Mesendoderm (in vitro differentiated cells): ENCODE measurements at regions not wholly inside any gene's neighbourhood (a gene's known extent, or its start where the extent isn't known, plus 50 kb on each side); places are given as distances from the start of the nearest gene placed in this dataset.

Experiments
- DNase-seq: peaks from one replicate; pipeline ENCODE4 v3.0.0; 2013
- H2AK5ac ChIP-seq: 2 replicates; pipeline ENCODE4 v1.6.1; 2013; ENCODE audit warnings: low read length, inconsistent platforms
- H2BK120ac ChIP-seq: 2 replicates; pipeline ENCODE4 v1.6.1; 2013; ENCODE audit warnings: low read depth, mild to moderate bottlenecking, low read length, moderate library complexity, mixed read lengths
- H2BK15ac ChIP-seq: replicated peaks from 2 replicates; pipeline ENCODE4 v1.6.1; 2013; ENCODE audit warnings: low read depth, mild to moderate bottlenecking, moderate library complexity
- H2BK5ac ChIP-seq: 2 replicates; pipeline ENCODE4 v1.6.1; 2013; ENCODE audit warnings: low read length, inconsistent platforms
- H3K18ac ChIP-seq: 2 replicates; pipeline ENCODE4 v1.6.1; 2013; ENCODE audit warnings: mild to moderate bottlenecking, low read length, mixed read lengths
- H3K23ac ChIP-seq: one replicate; pipeline ENCODE4 v1.6.1; 2013; ENCODE audit warnings: low read length
- H3K27ac ChIP-seq: 2 replicates; pipeline ENCODE4 v1.5.1; 2013; ENCODE audit warnings: low read depth, mild to moderate bottlenecking, inconsistent platforms, low read length, moderate library complexity
- H3K27me3 ChIP-seq: 2 replicates; pipeline ENCODE4 v1.6.1; 2013; ENCODE audit warnings: low read length, control low read depth, mild to moderate bottlenecking, inconsistent platforms; ENCODE audit not compliant: insufficient read depth, poor library complexity
- H3K36me3 ChIP-seq: 2 replicates; pipeline ENCODE4 v1.6.1; 2013; ENCODE audit warnings: low read length, inconsistent platforms; ENCODE audit not compliant: control insufficient read depth, insufficient read depth
- H3K4ac ChIP-seq: one replicate; pipeline ENCODE4 v1.6.1; 2013; ENCODE audit warnings: low read depth, mild to moderate bottlenecking, low read length, moderate library complexity
- H3K4me1 ChIP-seq: 2 replicates; pipeline ENCODE4 v1.6.1; 2013; ENCODE audit warnings: low read depth, low read length, inconsistent platforms; ENCODE audit not compliant: control insufficient read depth
- H3K4me2 ChIP-seq: 2 replicates; pipeline ENCODE4 v1.6.1; 2013; ENCODE audit warnings: low read length
- H3K4me3 ChIP-seq: 2 replicates; pipeline ENCODE4 v1.5.1; 2013; ENCODE audit warnings: mild to moderate bottlenecking, low read length
- H3K56ac ChIP-seq: one replicate; pipeline ENCODE4 v1.6.1; 2013; ENCODE audit warnings: low read length
- H3K79me1 ChIP-seq: 2 replicates; pipeline ENCODE4 v1.6.1; 2013; ENCODE audit warnings: low read length, inconsistent platforms
- H3K79me2 ChIP-seq: 2 replicates; pipeline ENCODE4 v1.6.1; 2013; ENCODE audit warnings: mild to moderate bottlenecking, low read length; ENCODE audit not compliant: control insufficient read depth, insufficient read depth
- H3K9ac ChIP-seq: 2 replicates; pipeline ENCODE4 v1.6.1; 2013; ENCODE audit warnings: low read length, inconsistent platforms
- H4K5ac ChIP-seq: one replicate; pipeline ENCODE4 v1.6.1; 2013; ENCODE audit warnings: low read length
- H4K8ac ChIP-seq: one replicate; pipeline ENCODE4 v1.6.1; 2013; ENCODE audit warnings: low read depth, mild to moderate bottlenecking, control low read depth, low read length, moderate library complexity
- WGBS: extraction: QIAGEN DNeasy Blood & Tissue Kit; methylation state at CpG from one replicate; pipeline ENCODE4 v1.1.7; 2013; ENCODE audit warnings: low lambda C conversion rate, missing lambda C conversion rate; ENCODE audit not compliant: insufficient coverage; ENCODE audit errors: extremely low coverage; 5-methylcytosine and 5-hydroxymethylcytosine counted together

GRCh38 chrX:35025820-35026219, 83.2 kb downstream of the FAM47B start:
- Histone ChIP-seq H3K4me1 (no peaks in the 10 kb centered on the region), H3K23ac (no peak overlapping the region), H3K79me1 (no peaks in the 10 kb centered on the region), H3K56ac (no peak overlapping the region), H4K8ac (no peak overlapping the region), H3K9ac (no peak overlapping the region), H3K79me2 (no peaks in the 10 kb centered on the region), H2BK120ac (no peak overlapping the region), H4K5ac (no peak overlapping the region), H3K27me3 (no peaks in the 10 kb centered on the region), H3K4me3 (no peak overlapping the region), H3K4me2 (no peak overlapping the region), H3K4ac (no peak overlapping the region), H3K18ac (no peak overlapping the region), H2AK5ac (no peak overlapping the region), H2BK15ac (no peak overlapping the region), H3K36me3 (no peaks in the 10 kb centered on the region), H3K27ac (no peak overlapping the region), H2BK5ac (no peak overlapping the region)
- WGBS = no CpG with 5 or more reads among the region's 2 CpGs
- DNase-seq = no peak

GRCh38 chrX:35040871-35041270, 98.3 kb downstream of the FAM47B start:
- no peak overlapping the region for H3K18ac ChIP-seq
- H2AK5ac ChIP-seq = no peak overlapping the region
- H2BK5ac ChIP-seq = no peak overlapping the region
- no peak overlapping the region for H2BK120ac ChIP-seq
- DNase-seq = no peak
- H3K4me1 ChIP-seq = no peaks in the 10 kb centered on the region
- H3K23ac ChIP-seq = no peak overlapping the region
- H3K9ac ChIP-seq = no peak overlapping the region
- no peaks in the 10 kb centered on the region for H3K27me3 ChIP-seq
- H3K4me2 ChIP-seq = no peak overlapping the region
- H2BK15ac ChIP-seq = no peak overlapping the region
- no peaks in the 10 kb centered on the region for H3K36me3 ChIP-seq
- no peaks in the 10 kb centered on the region for H3K79me1 ChIP-seq
- WGBS = no CpG with 5 or more reads among the region's 1 CpG
- no peak overlapping the region for H4K5ac ChIP-seq
- no peaks in the 10 kb centered on the region for H3K79me2 ChIP-seq
- H4K8ac ChIP-seq = no peak overlapping the region
- no peak overlapping the region for H3K56ac ChIP-seq
- H3K4ac ChIP-seq = no peak overlapping the region
- H3K4me3 ChIP-seq = no peak overlapping the region
- no peak overlapping the region for H3K27ac ChIP-seq

DNA sequence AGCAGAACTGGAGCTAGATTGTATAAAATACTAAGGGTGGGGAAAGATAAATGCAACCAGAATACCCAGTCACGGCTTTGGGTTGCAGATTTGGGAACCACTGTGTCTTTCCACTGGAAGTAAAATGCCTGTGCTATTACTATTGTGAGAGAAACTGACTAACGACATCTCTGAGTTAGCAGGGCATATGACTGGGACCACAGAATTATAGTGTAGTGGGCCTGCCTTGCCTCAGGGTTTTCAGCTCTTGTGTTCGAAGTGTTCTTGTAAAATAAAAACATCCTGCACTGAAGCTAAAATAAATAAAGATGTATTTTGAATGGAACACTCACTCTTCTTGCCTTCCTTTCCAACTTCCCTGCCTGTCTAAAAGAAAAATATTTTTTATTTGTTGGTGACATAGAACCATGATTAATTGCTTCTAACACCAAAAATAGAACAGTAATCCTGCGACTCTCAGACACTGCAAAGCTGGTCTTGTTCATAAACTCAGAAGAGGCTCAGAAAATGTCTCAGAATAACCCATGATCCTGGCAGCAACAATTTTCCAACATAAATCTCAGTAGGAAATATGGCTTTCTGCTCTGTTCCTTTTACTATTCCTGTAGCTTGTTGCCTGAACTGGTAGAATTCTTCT, 104.2 kb downstream of the FAM47B start:
- Histone ChIP-seq H3K4me2 (no peak overlapping the region), H4K5ac (no peak overlapping the region), H3K4ac (no peak overlapping the region), H3K9ac (no peak overlapping the region), H3K56ac (no peak overlapping the region), H2BK5ac (no peak overlapping the region), H3K18ac (no peak overlapping the region), H2AK5ac (no peak overlapping the region), H3K36me3 (no peaks in the 10 kb centered on the region), H3K4me3 (no peak overlapping the region), H3K4me1 (no peaks in the 10 kb centered on the region), H4K8ac (no peak overlapping the region), H3K79me2 (no peaks in the 10 kb centered on the region), H3K27me3 (no peaks in the 10 kb centered on the region), H2BK15ac (no peak overlapping the region), H2BK120ac (no peak overlapping the region), H3K27ac (no peak overlapping the region), H3K79me1 (no peaks in the 10 kb centered on the region), H3K23ac (no peak overlapping the region)
- no peak for DNase-seq
- no CpG with 5 or more reads among the region's 4 CpGs for WGBS

- Histone ChIP-seq H3K79me1 (no peaks in the 10 kb centered on the region), H3K4me3 (no peak overlapping the region), H3K36me3 (no peaks in the 10 kb centered on the region), H3K79me2 (no peaks in the 10 kb centered on the region), H3K4me2 (no peak overlapping the region), H3K23ac (no peak overlapping the region), H2BK120ac (no peak overlapping the region), H3K9ac (no peak overlapping the region), H3K56ac (no peak overlapping the region), H4K8ac (no peak overlapping the region), H3K27me3 (no peaks in the 10 kb centered on the region), H2AK5ac (no peak overlapping the region), H2BK5ac (no peak overlapping the region), H3K4me1 (no peaks in the 10 kb centered on the region), H4K5ac (no peak overlapping the region), H3K18ac (no peak overlapping the region), H2BK15ac (no peak overlapping the region), H3K4ac (no peak overlapping the region), H3K27ac (no peak overlapping the region)
- WGBS = no CpG with 5 or more reads among the region's 1 CpG
- peak; percentile 48 for DNase-seq
These were observed 133.5 kb downstream of the FAM47B start for GRCh38 chrX:35076061-35076460.

DNA sequence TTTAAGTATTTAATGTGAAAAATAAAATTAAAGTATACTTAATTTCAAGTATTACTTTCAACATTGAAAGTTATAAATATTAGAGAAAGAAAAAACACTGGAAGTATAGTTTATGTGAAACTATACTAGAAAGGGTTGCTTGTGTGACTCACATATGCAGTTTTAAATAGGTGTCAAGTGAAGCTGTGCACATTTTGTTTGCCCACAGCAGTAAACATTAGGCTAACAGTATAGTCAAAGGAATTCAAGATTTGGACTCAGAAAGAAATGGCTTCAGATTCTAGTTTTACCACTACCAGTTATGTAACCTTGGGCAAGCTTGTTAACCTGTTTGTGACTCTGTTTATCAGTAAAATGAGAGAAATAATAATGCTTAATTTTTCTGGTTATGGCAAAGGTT, 148.2 kb downstream of the FAM47B start:
- Histone ChIP-seq H3K4me1 (no peaks in the 10 kb centered on the region), H2AK5ac (no peak overlapping the region), H3K27me3 (no peaks in the 10 kb centered on the region), H4K5ac (no peak overlapping the region), H3K23ac (no peak overlapping the region), H3K79me2 (no peaks in the 10 kb centered on the region), H2BK120ac (no peak overlapping the region), H3K27ac (no peak overlapping the region), H3K9ac (no peak overlapping the region), H3K4me3 (no peak overlapping the region), H3K4ac (no peak overlapping the region), H3K79me1 (no peaks in the 10 kb centered on the region), H3K36me3 (no peaks in the 10 kb centered on the region), H2BK5ac (no peak overlapping the region), H3K4me2 (no peak overlapping the region), H3K56ac (no peak overlapping the region), H2BK15ac (no peak overlapping the region), H4K8ac (no peak overlapping the region), H3K18ac (no peak overlapping the region)
- no peak for DNase-seq

DNA sequence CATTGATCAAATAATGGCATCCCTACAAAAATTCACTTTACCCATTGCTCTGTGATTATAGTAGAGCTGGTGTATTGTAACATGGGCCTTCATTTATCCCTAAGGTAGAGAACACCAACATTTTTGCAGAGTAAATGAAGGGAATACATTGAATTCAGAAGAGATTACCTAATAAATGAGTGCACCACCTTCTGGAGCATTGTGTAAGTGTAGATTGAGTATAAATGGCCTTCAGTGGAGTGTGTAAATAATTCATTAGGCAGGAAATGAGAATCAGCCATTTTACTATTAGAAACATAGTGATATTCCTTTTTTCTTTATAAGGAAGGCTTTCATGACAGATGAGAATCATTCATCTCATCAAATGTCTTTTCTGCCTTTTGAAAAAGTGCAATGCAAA, 155.8 kb downstream of the FAM47B start:
- H2BK5ac ChIP-seq = no peak overlapping the region
- no peak overlapping the region for H3K4me3 ChIP-seq
- no peak overlapping the region for H3K9ac ChIP-seq
- H3K18ac ChIP-seq = no peak overlapping the region
- H2BK15ac ChIP-seq = no peak overlapping the region
- no peaks in the 10 kb centered on the region for H3K4me1 ChIP-seq
- H4K8ac ChIP-seq = no peak overlapping the region
- H3K36me3 ChIP-seq = no peaks in the 10 kb centered on the region
- H3K27ac ChIP-seq = no peak overlapping the region
- no peak overlapping the region for H2AK5ac ChIP-seq
- no peak overlapping the region for H2BK120ac ChIP-seq
- no peaks in the 10 kb centered on the region for H3K79me1 ChIP-seq
- no peak overlapping the region for H3K23ac ChIP-seq
- H3K4me2 ChIP-seq = no peak overlapping the region
- H3K4ac ChIP-seq = no peak overlapping the region
- H3K27me3 ChIP-seq = no peaks in the 10 kb centered on the region
- H3K79me2 ChIP-seq = no peaks in the 10 kb centered on the region
- no peak overlapping the region for H4K5ac ChIP-seq
- H3K56ac ChIP-seq = no peak overlapping the region
- no peak for DNase-seq
